HG03520 (cell line): ENCODE measurements at regions not wholly inside any gene's neighbourhood (a gene's known extent, or its start where the extent isn't known, plus 50 kb on each side); places are given as distances from the start of the nearest gene placed in this dataset.

ENCODE experiments used
- ATAC-seq: cut with Tn5 transposase; IDR thresholded peaks from one replicate; pipeline ENCODE4 v1.9.1; 2021; ENCODE audit warnings: mild to moderate bottlenecking, moderate library complexity; ENCODE audit not compliant: unreplicated experiment

GRCh38 chr1:82485591-82486369, 685.0 kb downstream of the ADGRL2 start:
- no peak for ATAC-seq

- no peak for ATAC-seq
Observed at GRCh38 chr1:82483146-82483545, 682.4 kb downstream of the ADGRL2 start.

DNA sequence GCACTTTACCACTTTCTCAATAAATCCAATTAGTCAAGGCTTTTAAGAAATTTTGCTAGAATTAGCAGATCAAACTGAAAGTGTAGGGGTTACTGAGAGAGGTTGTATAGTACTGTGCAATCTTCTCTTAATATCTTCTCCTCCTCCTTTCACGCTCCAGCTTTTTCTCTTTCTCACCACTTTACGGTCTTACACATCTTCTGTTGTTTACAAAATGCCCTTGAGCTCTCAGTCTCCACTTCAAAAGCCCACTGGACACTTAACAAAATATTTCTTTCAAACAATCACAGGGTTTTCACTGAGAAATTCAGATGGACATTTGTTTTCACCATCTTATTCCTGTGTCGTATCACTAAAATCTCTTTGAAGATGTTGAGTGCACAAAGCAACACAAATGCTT, 678.2 kb downstream of the ADGRL2 start:
- no peak for ATAC-seq

DNA sequence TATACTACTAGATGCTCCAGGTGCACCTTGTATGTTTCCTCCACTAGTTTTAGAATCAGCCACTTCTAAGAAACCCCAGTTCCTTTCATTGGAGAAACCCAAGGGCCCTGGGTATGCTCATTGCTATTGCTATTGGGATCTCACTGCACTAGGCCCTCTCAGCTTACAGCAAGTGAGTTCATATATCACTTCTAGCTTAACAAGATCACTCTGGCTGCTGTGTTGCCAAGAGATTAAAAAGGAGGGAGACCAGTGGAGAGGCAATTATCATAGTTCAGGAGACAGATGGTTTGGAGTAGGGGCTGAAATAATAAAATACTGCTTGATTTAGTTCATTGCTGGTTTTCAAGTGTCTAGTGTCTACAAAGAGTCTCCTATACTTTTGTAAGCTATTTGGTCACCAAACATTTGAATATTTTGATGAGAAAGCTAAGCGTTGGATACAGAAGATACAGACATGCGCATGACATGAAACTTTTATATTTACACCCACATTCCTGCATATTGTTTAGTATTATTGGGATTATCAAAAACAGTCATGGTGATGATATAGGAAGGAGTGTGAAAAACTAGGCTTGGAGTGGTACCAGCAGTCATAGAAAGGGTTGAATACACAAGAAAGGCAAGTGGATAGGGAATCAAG, 671.9 kb downstream of the ADGRL2 start:
- ATAC-seq = no peak

DNA sequence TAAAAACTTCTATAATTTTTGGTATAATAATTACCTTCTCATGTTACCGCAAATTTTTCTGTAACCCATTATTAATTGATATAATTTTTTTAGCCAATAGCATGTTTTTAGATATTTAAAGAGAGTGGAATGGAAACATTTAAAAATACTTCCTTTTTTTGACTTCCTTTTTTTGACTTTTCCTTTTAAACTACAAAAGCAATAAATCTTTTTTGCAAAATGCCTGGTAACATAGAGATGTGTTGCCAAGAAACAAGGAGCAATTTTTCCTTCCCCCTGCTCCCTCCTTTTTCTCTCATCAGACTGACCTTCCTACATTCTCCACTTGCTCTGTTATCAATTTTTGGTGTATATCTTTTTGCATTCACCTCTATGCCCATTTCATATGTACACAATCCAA, 666.2 kb downstream of the ADGRL2 start:
- no peak for ATAC-seq

DNA sequence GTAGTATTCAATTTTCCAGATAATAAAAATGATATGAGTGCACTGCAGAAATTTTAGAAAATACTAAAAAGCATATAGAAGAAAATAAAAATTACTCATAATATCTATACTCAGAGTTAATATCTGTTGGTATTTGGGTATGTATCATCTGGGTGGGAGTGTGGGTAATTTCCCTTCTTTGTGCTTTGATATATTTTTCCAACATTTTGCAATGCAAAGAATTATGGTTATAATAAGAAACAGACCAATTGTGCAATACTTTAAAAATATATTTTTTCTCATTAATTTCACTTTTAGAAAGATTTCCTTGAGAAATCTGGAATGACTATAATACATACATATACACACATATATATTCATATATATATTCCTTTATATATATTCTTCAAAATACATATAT, 665.7 kb downstream of the ADGRL2 start:
- no peak for ATAC-seq

DNA sequence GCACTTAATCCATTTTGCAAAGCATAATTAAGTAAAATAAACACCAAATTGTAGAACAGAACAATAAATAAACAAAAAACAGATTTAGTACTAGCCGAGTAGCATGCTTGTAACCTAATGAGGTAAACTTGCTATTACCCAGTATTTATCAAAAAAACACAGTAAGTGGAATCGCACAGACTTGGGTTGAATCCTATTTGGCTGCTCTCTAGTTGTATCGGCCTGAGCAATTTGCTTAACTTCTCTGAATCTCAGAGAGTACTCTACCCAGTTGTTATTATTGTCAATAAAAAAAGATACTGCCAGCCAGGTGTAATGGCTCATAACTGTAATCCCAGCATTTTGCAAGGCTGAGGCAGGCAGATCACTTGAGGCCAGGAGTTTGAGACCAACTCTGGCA, 664.3 kb downstream of the ADGRL2 start:
- no peak for ATAC-seq

GRCh38 chr1:82464362-82465001, 663.7 kb downstream of the ADGRL2 start:
- ATAC-seq = no peak

DNA sequence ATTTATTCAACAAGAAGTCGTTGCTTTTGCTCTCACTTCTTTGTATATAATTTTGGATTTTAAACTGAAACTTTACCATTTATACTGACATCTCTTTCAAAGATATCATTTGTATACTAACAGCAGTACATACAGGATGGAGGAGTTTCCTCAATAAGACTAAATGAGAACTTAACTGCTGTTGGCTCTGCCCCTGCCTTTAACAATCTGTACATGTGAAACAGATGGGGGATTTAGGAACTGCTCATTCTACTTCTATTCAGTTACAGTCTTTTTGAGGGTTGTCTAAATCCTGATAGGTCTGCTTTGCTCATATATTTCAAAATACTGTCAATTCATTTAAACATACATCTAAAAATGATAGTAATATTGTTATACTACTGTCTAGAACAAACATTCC, 663.2 kb downstream of the ADGRL2 start:
- ATAC-seq = no peak

- no peak for ATAC-seq
Observed at GRCh38 chr1:82462366-82462765, 661.6 kb downstream of the ADGRL2 start.

- no peak for ATAC-seq
Observed at GRCh38 chr1:82455342-82455741, 654.6 kb downstream of the ADGRL2 start.

GRCh38 chr1:82454431-82454830, 653.7 kb downstream of the ADGRL2 start:
- ATAC-seq = no peak

DNA sequence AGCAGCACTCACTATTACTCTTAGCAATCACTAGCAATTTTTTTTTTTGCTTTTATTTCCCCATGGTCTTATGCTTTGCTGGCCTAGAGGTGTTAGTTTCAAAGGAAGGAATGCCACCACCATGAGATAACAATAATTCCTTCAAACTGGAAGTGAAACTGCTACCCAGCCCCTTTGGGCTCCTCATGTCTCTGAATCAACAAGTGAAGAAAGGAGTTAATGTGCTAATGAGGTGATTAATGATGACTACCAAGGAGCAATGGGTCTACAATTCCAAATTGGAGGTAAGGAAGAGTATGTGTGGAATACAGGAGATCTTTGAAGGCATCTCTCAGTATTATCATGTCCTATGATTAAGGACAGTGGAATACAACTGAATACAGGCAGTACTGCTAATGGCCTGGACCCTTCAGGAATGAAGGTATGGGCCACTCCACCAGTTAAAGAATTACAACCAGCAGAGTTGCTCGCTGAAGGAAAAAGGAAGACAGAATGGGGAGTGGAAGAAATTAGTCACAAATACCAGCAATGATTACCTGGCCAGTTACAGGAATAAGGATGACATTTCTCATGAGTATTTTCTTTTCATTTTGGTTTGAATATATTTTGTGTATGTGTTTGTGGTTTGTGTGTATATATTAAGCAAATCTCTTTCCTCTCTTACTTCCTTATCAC, 652.9 kb downstream of the ADGRL2 start:
- no peak for ATAC-seq

- ATAC-seq = no peak
Observed at GRCh38 chr1:82452096-82452495, 651.4 kb downstream of the ADGRL2 start.

DNA sequence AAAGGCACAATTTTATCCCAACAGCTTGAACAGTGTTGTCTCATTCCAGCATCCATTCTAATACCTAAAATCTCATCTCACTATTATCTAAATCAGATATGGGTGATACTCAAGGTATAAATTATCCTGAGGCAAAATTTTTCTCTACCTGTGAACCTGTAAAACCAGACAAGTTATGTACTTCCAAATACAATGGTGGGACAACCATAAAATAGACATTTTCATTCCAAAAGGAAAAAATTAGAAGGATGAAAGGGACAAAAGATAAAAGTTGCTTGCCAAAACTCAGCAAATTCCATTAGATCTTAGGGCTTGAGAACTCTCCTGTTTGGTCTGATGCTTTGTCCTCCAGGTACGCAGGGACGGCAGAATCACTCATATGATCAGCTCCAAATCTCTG, 650.5 kb downstream of the ADGRL2 start:
- ATAC-seq = no peak

GRCh38 chr1:82449506-82450057, 648.8 kb downstream of the ADGRL2 start:
- no peak for ATAC-seq

DNA sequence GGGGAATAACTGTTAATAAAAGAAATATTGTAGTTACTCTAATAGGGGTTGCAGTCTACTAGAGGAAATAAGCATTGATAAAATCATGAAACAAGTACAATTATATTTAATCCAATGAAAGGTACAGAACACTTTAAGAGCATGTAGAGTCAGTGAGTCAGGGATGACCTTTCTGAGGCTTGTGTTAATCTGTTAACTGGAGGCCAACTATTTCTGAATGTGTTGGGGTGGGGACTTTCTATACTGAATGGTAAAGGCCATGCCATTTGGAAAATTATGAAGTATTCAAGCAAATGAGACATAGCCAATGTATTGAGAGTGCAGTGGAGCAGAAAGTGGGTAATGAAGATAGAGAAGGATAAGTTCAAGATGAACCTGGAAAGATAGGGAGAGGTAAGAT, 646.2 kb downstream of the ADGRL2 start:
- ATAC-seq = no peak

DNA sequence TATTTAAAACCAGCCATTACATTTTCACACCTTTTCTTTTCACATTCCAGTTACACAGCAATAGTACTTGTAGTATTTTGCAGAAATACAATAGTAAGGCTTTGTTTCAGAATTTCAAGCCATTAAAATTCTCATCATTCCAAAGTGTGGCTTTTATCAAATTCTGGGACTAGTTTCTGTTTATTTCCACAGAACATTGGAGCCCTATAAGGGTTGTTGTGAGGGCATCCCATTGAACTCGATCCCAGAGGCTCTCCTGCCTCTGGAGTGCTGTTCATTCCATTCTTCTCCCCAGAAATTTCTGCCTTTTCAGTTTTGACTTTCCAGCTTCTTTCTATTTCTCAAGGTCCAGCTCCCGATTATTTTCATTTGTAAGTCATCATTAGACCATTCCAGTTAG, 645.5 kb downstream of the ADGRL2 start:
- no peak for ATAC-seq

DNA sequence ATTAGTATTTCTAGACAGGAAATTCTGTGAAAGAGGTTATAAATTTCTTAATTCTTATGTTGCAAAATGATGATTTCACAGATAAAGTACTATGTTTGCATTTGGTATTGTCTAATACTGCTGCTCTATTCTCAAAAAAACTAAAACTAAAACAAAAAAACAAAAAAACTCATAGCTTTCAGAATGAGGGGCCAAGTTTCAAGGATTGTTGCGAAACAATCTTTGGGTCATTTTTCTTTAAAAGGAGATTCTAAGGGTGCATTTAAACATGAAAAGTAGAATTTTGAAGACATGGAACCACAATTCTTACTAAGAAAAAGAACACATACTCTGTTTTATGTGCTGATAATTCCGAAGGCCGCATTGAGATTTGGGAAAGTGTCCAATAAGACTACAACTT, 645.1 kb downstream of the ADGRL2 start:
- ATAC-seq = no peak

- no peak for ATAC-seq
Observed at GRCh38 chr1:82445132-82445531, 644.4 kb downstream of the ADGRL2 start.

GRCh38 chr1:82441402-82441801, 640.7 kb downstream of the ADGRL2 start:
- ATAC-seq = no peak
